ENCODE measurements at regions not wholly inside any gene's neighbourhood (a gene's known extent, or its start where the extent isn't known, plus 50 kb on each side); places are given as distances from the start of the nearest gene placed in this dataset.

- no peak for TF ChIP-seq ATF2 (CRISPR knock-in tag; IDR thresholded peaks at IDR 0.05; ENCODE audit: borderline replicate concordance, low read depth)
Observed at GRCh38 chr3:69462826-69463100, 76.9 kb upstream of the FRMD4B start (continued).

GRCh38 chr3:69462022-69462825, 76.3 kb upstream of the FRMD4B start:
- TF ChIP-seq ZNF263 (CRISPR knock-in tag; IDR thresholded peaks at IDR 0.05; ENCODE audit: low read depth) (no peak), CREB1 (CRISPR knock-in tag; IDR thresholded peaks at IDR 0.05) (no peak), GTF2I (CRISPR knock-in tag; conservative IDR thresholded peaks at IDR 0.05) (no peak), FOXP1 (CRISPR knock-in tag; IDR thresholded peaks at IDR 0.05; ENCODE audit: borderline replicate concordance) (no peak)
- Mint-ChIP-seq H3K9me3 (0 out of 2 replicates have a peak, but pooled peaks cover 4% of the 10 kb centered on the region), H3K4me3 (no peak overlapping the region), H3K36me3 (no peaks in the 10 kb centered on the region), H3K27me3 (ENCODE audit: low read depth) (no peaks in the 10 kb centered on the region; the same call in 1 of the 2 replicates), H3K27ac (no peak overlapping the region), H3K4me1 (peaks cover 5% of the 10 kb centered on the region; the same call in 1 of the 2 replicates)
- DNase-seq (ENCODE audit: low spot score) (no peak), ATAC-seq (peak; percentile 38)
- ChIA-PET POLR2A (no interaction called here), CTCF (interaction anchor here (0.7 kb wide), 1 partner anchor 8 kb away, joined by 3 read pairs; no protein-coding TSS in a partner anchor)

- no peak for DNase-seq (ENCODE audit: low spot score)
- no peak for ATAC-seq
- no peaks in the 10 kb centered on the region for H3K27me3 Mint-ChIP-seq (ENCODE audit: low read depth)
- no peaks in the 10 kb centered on the region; the same call in 1 of the 2 replicates for H3K36me3 Mint-ChIP-seq
- no peak overlapping the region for H3K4me3 Mint-ChIP-seq
- H3K9me3 Mint-ChIP-seq: peaks cover 4% of the 10 kb centered on the region
- H3K4me1 Mint-ChIP-seq: peaks cover 5% of the 10 kb centered on the region; the same call in 1 of the 2 replicates
- POLR2A ChIA-PET: no interaction called here
- TF ChIP-seq FOXJ3 (CRISPR knock-in tag; IDR thresholded peaks at IDR 0.05; ENCODE audit: borderline replicate concordance) (no peak), TCF7 (CRISPR knock-in tag; IDR thresholded peaks at IDR 0.05; ENCODE audit: low read depth) (no peak), ATF3 (CRISPR knock-in tag; conservative IDR thresholded peaks at IDR 0.05) (no peak)
- H3K27ac Mint-ChIP-seq: no peak overlapping the region; the same call in 1 of the 2 replicates
- CTCF ChIA-PET: no interaction called here
Observed at GRCh38 chr3:69460034-69460433, 74.1 kb upstream of the FRMD4B start.

GRCh38 chr3:69458803-69459365, 73.0 kb upstream of the FRMD4B start:
- ChIA-PET POLR2A (interaction anchor here (0.6 kb wide), 1 partner anchor 68 kb away, joined by 4 read pairs; no protein-coding TSS in a partner anchor), CTCF (no interaction called here)
- Mint-ChIP-seq H3K27ac (no peak overlapping the region), H3K4me1 (peaks cover 5% of the 10 kb centered on the region; the same call in 1 of the 2 replicates), H3K36me3 (no peaks in the 10 kb centered on the region; the same call in 1 of the 2 replicates), H3K4me3 (no peak overlapping the region), H3K9me3 (peaks cover 7% of the 10 kb centered on the region), H3K27me3 (ENCODE audit: low read depth) (no peaks in the 10 kb centered on the region)
- DNase-seq (ENCODE audit: low spot score) (no peak), ATAC-seq (no peak)
- no peak for TF ChIP-seq ATF3 (CRISPR knock-in tag; conservative IDR thresholded peaks at IDR 0.05)
- no peak for TF ChIP-seq OVOL2 (CRISPR knock-in tag; IDR thresholded peaks at IDR 0.05; ENCODE audit: borderline replicate concordance)
- TF ChIP-seq ZBTB43 (CRISPR knock-in tag; IDR thresholded peaks at IDR 0.05): no peak
- TF ChIP-seq HMGXB4 (CRISPR knock-in tag; IDR thresholded peaks at IDR 0.05): no peak
- TF ChIP-seq SMAD4 (CRISPR knock-in tag; IDR thresholded peaks at IDR 0.05): no peak
- no peak for TF ChIP-seq STAT6 (CRISPR knock-in tag; conservative IDR thresholded peaks at IDR 0.05; ENCODE audit: low read depth)
- no peak for TF ChIP-seq ZNF512 (CRISPR knock-in tag; IDR thresholded peaks at IDR 0.05; ENCODE audit: borderline replicate concordance)
- TF ChIP-seq NR3C1 (CRISPR knock-in tag; conservative IDR thresholded peaks at IDR 0.05; ENCODE audit: low read depth): no peak
- TF ChIP-seq CBFB (CRISPR knock-in tag; IDR thresholded peaks at IDR 0.05; ENCODE audit: low read depth): no peak

All from WTC11 (cell line).